GM12875 (cell line): ENCODE measurements at regions not wholly inside any gene's neighbourhood (a gene's known extent, or its start where the extent isn't known, plus 50 kb on each side); places are given as distances from the start of the nearest gene placed in this dataset.

Source experiments
- H3K4me3 ChIP-seq: one replicate; pipeline ENCODE4 v1.5.1; 2011; ENCODE audit warnings: low read depth, low read length, control low read depth
- TF ChIP-seq, protein P1 (sequence below): IDR thresholded peaks from 2 replicates; pipeline ENCODE4 v1.5.1; 2011; ENCODE audit warnings: low read depth, mild to moderate bottlenecking, control low read depth, inconsistent platforms, low read length, moderate library complexity, borderline replicate concordance; ENCODE audit not compliant: insufficient read depth

DNA sequence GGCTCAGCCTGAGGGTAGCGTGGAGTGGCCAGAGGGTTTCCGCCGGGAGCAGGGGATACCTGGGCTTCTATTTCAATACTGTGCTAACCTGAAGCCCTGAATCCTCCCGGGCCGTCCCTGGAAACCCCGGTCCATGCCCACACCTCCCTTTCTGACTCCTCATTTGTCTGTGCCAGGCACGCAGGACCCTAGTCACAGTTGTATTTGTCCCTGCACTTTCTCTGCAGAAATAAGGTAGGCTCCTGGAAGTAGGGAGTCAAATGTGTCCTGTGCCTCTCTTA lies 418.8 kb upstream of the HS6ST1 start:
- TF ChIP-seq, protein P1, sequence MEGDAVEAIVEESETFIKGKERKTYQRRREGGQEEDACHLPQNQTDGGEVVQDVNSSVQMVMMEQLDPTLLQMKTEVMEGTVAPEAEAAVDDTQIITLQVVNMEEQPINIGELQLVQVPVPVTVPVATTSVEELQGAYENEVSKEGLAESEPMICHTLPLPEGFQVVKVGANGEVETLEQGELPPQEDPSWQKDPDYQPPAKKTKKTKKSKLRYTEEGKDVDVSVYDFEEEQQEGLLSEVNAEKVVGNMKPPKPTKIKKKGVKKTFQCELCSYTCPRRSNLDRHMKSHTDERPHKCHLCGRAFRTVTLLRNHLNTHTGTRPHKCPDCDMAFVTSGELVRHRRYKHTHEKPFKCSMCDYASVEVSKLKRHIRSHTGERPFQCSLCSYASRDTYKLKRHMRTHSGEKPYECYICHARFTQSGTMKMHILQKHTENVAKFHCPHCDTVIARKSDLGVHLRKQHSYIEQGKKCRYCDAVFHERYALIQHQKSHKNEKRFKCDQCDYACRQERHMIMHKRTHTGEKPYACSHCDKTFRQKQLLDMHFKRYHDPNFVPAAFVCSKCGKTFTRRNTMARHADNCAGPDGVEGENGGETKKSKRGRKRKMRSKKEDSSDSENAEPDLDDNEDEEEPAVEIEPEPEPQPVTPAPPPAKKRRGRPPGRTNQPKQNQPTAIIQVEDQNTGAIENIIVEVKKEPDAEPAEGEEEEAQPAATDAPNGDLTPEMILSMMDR, result no peak
- H3K4me3 ChIP-seq, result no peak overlapping the region

DNA sequence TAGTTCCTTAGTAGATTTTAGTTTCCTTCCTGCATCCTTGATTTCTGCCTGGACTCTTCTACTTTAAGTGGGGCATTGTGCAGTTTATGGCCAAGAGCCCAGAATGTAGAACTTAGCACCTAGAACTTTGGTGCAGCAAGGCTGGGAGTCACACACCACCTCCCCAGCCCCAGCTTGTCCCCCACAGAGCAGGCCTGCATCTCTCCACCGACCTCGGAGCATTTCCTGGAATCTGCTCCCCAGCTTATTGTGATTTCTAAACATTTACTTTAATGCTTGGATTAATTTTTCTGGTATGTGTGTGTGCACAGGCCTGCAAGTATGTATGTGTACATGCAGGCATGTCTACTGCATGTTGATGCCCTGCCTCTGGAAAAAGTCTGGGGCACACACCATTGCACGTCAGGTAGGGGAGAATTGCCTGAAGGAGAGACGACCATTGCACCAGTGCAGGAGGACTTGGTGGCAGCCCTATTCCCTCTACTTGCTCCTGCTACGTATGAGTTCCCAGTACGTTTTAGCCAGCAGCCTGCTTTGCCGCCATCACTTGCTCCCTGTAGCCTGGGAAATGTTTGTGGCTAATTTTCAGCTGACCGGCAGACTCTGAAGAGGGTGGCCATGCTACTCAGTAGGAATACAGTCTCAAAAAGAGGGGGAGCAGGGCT lies 419.9 kb upstream of the HS6ST1 start:
- H3K4me3 ChIP-seq, result no peak overlapping the region
- TF ChIP-seq, protein P1, result no peak

DNA sequence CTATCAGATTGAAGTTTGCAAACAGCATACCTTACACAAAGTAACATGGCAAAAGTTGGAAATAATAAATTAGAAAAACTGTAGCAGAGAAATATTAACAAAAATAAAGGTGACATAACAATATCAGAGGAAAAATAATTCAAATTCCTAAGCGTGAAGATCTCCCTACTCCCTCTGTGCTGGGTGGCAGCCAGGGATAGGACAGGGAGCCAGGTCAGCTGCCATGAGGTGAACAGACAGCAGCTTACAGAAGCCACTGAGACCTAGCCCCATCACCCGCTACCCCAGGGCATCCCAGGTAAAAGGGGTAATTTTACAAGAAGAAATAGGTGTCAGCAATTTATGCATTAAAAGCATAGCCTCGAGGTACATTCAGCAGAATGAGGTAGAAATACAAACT lies 423.8 kb upstream of the HS6ST1 start:
- H3K4me3 ChIP-seq, result no peak overlapping the region
- TF ChIP-seq, protein P1, result no peak

DNA sequence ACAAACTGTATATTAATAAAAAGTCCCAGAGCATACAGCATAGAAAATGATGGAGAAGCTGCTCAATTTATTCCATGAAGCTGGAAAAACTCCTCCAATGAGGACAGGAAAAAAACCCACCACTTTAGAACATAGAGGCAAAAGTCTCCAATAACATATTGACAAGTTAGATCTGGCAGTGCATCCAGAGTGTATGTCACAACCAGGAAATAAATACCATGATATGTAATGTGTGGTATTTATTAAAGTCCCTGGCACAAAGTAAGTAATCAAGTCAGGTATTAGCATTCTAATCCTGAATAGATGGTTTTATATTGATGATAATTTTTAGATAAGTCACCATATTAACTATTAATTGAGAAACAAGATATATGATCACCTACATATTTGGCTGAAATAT lies 427.3 kb upstream of the HS6ST1 start:
- TF ChIP-seq, protein P1, result no peak
- H3K4me3 ChIP-seq, result no peak overlapping the region

DNA sequence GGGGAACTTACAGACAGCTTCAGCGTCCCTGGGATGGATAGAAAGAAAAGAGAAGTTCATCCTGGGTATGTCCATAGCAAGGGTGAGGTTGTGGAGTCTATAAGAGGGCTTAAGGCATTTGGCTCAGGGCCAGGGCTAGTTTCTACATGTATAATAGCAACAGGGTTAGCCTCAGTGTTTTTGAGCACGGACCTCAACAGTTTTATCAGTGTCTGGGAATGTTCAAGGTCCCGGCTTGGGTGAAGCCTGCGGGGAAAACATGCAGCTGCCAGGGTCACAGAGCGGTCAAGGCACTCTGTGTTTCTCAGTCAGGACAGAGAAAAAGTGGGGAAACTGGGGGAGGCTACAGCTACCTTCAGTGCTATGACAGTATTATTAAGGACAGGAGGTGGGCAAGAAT lies 427.7 kb upstream of the HS6ST1 start:
- no peak overlapping the region for H3K4me3 ChIP-seq
- TF ChIP-seq, protein P1, result no peak

DNA sequence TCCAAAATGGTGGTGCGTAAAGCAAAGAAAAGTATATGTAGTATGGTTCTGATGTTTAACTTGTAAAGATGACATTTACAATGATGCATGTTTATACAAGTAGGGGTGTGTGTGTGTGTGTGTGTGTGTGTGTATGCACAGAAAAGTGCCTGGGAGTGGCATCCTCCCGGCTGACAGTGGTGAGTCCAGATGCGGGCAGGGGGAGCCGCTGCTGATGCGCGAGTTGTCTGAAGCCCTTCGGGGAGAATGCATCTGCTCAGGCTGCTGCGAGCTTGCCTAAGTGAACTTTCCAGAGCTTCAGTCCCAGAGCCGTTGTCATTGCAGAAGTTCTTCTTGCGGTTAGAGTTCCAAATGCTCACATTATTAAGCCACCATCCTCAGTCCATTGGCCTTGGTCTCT lies 429.7 kb upstream of the HS6ST1 start:
- TF ChIP-seq, protein P1, result no peak
- H3K4me3 ChIP-seq, result no peak overlapping the region

DNA sequence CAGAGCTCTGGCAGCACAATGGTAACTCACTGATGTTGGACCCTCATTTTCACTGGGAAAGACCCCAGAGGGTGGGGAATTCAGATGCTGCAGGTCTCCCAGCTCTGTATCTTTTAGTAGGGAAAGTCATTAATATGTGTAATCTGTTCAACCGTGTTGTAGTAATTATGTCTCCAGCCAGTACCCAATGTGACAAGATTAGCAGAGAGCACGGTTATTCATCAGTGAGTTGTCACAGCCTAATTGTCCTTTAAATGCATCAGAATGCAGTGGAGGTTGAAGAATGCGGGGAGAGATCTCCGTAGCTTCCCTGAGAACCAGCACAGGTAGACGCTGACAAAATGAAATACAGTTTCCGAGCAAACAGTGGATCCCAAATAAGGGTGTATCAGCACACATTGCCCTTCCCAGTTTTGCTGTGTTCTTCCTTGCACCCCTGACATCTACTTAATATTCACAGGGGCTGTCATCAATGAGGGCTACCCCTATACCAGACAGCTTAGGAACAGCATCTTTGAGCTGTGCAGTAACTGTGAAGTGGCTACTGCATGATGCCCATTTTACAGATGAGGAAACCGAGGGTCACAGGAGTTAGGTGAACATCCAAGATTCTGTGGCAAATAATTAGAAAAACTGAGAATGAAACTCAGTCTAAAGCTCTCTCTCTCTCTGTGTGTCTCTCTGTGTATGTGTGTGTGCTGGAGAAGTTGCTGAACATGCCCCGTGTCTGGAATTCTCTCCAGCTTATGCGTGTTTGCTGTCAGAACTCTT lies 430.4 kb upstream of the HS6ST1 start:
- TF ChIP-seq, protein P1, result no peak

More for the DNA sequence above, 430.4 kb upstream of the HS6ST1 start:
- no peak overlapping the region for H3K4me3 ChIP-seq
